Stimulated activated CD8-positive, alpha-beta memory T cell treated with anti-CD3 and anti-CD28 coated beads, Interleukin-2, amount 100 ng/mL, for 1 hour (primary cell): ENCODE measurements at regions not wholly inside any gene's neighbourhood (a gene's known extent, or its start where the extent isn't known, plus 50 kb on each side); places are given as distances from the start of the nearest gene placed in this dataset.
A peak's percentile ranks its signal among the peaks of the same experiment; 100 is the strongest.
"Not testable (repeated sequence)": the region's sequence is repeated elsewhere in the genome, so short reads cannot be mapped to it uniquely, and the experiment has no call there.

Experiments used
- DNase-seq, 2 donors: peaks; one replicate each; pipeline ENCODE4 v3.0.0-alpha.2; 2020; ENCODE audit warnings: low read depth in 2 of 2

DNA sequence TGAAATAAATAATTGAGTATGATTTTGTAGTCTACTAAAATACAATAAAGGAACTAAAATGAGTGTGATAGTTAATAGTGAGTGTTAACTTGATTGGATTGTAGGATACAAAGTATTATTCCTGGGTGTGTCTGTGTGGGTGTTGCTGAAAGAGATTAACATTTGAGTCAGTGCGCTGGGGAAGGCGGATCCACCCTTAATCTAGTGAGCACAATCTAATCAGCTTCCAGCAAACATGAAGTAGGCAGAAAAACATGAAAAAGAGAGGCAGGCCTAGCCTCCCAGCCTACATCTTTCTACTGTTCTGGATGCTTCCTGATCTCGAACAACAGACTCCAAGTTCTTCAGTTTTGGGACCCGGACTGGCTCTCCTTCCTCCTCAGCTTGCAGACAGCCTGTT lies 1716.6 kb downstream of the MRPL39 start:
- DNase-seq = no peak

DNA sequence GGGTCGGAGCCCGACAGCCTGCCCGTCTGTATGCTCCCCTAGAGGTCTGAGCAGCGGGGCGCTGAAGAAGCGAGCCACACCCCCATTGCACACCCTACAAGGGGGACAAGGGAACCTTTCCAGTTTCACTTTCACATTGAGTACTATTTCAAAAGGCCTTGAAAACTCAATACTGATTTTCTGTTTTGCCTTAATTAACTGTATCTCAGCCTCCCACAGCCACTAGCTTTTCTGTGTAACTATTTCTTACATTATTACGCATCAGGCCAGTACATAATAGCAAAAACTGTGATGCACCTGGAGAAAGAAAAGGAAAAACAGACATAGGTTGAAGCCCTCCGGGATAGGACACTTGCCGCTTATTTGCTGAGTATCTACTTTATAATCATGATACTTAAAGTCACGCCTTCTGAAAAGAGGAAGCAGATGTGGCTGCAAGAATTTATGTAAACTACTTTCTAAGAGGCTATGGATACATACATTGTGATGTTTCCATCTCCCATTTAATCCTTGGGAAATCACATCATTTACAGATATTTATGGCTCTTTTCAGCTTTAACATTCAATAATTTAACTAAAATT lies 1719.5 kb downstream of the MRPL39 start:
- peak; percentile 1 to 2 for DNase-seq

DNA sequence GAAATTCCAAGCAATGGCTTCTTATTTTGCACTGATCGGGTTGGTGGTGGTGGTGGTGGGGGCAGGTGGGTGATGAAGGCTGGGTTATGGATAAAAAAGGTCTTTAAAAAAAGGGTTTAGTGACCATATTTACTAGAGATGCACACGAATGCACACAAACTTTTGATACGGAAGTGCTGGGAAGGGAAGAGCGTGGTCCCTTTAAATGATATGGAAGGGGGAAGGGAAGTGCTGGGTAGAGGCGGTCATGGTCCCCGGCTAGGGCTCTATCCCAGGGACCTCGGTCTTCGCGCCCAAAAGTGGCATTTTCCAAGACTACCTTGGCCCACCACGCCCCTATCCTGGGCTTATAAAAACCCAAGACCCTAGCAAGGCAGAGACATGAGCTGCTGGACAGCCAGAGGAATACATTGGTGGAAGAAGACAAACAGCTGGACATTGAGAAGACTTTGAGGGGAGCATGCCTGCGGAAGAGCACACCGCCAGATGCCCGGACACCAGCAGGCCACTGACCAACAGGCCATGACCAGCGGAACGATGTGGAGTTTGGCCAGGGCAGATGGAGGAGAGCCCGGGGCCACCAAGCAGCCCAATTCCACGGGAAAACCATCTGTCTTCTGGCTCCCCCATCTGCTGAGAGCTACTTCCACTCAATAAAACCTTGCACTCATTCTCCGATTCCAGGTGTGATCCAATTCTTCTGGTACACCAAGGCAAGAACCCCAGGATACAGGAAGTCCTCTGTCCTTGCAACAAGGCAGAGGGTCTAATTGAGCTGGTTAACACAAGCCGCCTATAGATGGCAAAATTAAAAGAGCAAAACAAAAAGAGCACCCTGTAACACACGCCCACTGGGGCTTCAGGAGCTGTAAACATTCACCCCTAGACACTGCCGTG lies 1720.2 kb downstream of the MRPL39 start:
- DNase-seq = no peak

DNA sequence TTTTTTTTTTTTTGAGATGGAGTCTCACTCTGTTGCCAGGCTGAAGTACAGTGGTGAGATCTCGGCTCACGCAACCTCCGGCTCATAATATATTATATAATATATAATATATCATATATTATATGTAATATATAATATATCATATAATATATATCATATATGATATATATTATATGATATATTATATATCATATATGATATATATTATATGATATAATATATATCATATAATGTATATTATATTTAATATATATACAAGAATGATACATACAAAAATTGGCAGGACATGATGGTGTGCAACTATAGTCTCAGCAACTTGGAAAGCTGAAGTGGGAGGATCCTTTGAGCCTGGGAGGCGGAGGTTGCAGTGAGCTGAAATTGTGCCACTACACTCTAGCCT lies 1725.5 kb downstream of the MRPL39 start:
- no peak for DNase-seq

DNA sequence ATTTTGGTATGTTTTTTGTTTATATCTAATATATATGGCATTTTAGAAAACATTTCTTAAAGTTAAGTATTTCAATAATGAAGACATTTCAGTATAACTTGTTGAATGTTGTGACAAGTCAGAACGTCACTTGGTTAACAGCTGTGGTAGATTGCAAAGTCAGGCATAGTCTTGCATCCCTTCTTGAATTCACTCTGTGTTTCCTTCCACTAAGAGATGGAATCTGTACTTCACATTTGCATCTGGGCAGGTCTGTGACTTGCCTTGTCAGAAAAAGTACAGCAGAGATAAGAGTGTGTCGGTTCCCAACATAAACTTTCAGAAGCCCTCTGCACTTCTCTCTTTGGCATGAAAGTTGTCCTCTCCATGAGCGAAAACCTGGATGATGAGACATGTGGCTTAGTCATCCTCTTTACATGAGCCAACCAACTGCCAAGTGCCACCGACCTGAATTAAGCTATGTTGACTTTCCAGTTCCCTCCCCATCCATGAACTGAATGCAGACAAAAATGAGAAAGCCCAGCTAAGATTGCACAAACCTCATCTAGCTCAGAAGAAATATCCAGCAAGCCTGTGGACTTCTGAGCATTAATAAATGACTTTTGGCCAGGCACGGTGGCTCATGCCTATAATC lies 1730.2 kb downstream of the MRPL39 start:
- no peak for DNase-seq

DNA sequence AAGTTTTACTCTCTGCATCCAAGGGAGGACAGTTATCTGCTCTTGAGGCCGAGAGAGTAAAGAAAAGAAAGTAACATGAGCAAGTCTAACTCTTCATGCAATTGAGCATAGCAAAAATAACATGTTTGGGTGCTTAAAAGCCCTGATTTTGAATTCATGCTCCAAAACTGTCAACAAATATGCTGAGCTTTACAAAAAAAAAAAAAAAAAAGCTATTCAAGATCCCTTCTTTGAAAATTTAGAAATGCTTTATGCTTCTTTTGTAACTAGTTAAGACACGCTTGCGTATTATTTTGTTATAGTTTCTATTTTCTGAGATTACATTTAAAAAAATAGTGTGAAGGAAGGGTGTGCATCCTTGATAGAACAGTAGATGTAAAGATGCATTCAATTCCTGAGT lies 1733.0 kb downstream of the MRPL39 start:
- no peak for DNase-seq

DNA sequence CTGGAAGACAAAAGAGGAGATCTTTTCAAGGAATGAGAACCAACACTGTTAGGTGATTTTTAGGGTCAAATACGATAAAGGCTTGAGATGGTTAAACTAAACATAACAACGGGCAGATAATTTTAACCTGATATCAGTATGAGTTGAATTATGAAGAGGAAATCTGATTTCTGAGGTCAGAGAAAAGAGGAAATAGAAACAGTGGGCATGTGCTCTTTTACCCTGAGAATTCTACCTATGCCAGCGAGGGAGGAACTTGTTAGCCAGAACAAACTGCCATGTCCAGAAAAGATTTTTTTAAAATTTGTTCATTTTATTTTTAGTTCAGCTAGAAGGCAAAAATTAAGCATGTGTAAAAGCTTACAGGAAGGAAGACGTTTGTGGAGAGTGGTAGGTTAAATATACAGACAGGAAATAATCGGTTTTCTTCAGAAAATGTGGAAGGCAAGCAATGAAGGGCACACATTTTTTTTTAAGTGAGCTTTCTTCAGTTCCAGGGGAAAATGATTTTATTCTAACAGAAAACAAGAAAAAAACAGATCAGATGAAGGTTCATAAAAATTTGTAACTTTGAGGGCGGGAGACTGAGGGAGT lies 1745.3 kb downstream of the MRPL39 start:
- DNase-seq = no peak

- DNase-seq = no peak
Observed at GRCh38 chr21:23858878-23859277, 1748.4 kb downstream of the MRPL39 start.

- no peak for DNase-seq
Observed at GRCh38 chr21:23853796-23854379, 1753.4 kb downstream of the MRPL39 start.

DNA sequence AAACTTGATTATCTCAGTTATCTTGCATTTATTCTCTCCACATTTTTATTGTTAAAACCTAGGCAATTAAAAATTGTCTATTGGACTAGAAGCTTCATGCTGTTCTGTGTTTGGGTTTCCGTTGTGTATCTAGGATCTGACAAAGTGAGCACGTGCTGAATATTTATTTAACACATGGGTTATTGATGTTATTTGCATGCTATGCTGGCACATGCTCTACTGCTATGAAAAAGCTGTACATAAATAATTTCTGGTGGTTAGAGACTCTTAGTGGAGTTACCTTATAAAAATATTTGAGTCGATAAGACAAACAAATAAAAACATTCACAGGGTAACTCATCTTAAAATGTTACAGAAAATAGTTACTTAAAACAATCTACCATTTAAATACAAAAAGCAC lies 1769.7 kb downstream of the MRPL39 start:
- DNase-seq = no peak

DNA sequence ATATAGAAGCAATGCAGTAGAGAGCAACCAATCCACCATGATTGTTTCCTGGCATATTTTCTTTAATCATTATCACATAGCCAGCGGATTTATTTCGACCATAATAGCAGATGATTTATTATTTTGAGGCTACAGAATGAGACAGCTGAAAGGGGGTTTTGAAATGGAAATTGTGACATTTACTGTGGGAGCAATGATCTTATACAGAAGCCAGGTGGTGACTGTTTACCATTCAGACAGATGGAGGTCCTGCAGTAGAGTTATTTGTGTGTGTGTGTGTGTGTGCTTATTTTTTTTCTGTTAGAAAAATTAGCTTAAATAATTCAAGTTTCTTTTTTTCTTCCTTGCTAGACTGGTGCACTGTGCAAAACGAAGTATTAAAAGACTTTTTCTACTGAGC lies 1784.5 kb downstream of the MRPL39 start:
- no peak for DNase-seq

DNA sequence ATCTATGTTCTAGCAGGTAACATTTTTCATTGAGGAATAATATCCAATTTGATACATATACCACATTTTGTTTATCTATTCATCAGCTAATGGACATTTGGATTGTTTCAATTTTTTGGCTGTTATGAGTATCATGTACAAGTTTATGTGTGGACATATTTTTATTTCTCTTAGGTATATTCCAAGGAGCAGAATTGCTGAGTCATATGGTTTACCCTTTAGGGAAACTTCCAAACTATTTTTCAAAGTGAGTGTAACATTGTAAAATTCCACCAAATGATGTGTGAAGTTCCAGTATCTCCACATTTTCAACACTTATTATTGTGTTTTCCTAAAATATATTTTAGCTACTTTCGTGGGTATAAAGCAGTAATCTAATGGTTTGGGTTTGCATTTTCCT lies 1789.9 kb downstream of the MRPL39 start:
- DNase-seq = no peak

GRCh38 chr21:23812485-23812884 lies 1794.8 kb downstream of the MRPL39 start:
- DNase-seq = no peak

GRCh38 chr21:23811805-23812204 lies 1795.5 kb downstream of the MRPL39 start:
- no peak for DNase-seq

- DNase-seq = no peak
Observed at GRCh38 chr21:23809573-23809972, 1797.7 kb downstream of the MRPL39 start.

DNA sequence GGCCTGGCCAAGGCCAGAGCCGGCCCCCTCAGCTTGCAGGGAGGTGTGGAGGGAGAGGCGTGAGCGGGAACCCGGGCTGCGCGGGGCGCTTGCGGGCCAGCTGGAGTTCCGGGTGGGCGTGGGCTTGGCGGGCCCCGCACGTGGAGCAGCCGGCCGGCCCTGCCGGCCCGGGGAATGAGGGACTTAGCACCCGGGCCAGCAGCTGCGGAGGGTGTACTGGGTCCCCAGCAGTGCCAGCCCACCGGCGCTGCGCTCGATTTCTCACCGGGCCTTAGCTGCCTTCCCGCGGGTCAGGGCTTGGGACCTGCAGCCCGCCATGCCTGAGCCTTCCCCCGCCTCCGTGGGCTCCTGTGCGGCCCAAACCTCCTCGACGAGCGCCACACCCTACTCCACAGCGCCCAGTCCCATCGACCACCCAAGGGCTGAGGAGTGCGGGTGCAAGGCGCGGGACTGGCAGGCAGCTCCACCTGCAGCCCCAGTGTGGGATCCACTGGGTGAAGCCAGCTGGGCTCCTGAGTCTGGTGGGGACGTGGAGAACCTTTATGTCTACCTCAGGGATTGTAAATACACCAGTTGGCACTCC lies 1800.2 kb downstream of the MRPL39 start:
- DNase-seq = not testable (repeated sequence)

DNA sequence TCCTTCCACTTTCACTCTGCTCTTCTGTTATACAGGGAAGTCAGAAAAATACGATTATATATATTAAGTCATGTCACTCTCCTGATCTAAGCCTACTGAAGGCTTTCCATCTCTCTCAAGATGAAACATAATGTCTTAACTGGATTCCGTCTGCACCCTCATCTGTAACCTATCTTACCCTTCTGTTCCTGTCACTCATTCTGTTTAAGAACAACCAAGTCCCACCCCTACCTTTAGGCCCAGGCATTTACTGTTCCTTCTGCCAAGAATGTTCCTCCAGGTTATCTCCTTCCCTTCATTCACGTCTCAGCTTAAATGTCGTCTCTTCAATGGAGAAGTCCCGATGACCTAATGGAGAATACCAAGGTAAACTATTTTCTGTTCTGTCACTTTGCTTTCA lies 1802.4 kb downstream of the MRPL39 start:
- no peak for DNase-seq

DNA sequence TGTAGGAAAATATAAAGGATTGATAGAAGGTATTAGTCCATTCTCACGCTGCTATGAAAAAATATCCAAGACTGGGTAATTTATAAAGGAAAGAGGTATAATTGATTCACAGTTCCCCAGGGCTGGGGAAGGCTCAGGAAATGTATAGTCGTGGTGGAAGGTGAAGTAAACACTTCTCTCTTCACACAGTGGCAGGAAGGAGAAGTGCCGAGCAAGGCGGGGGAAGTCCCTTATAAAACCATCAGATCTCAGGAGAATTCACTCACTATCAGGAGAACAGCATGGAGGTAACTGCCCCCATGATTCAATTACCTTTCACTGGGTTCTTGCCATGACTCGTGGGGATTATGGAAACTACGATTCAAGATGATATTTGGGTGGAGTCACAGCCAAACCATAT lies 1806.0 kb downstream of the MRPL39 start:
- DNase-seq = no peak

DNA sequence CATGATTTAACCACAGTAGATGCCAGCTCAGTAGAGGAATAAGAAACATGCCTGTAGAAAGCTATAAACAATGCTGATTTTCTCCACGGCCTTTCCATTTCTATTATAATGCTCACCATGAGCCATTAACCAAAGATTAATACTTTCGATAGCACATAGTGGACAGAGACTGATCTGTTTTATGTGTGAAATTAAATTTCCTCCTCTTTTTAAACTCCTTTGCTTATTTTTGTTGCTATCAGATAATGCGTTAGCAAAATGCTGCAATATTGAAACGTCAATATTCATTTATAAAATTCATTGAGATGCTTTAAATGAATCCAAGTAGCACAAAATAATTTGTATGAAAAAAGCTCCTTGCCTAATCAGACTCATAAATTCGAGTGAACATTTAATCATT lies 1807.9 kb downstream of the MRPL39 start:
- DNase-seq = no peak

GRCh38 chr21:23792300-23792699 lies 1815.0 kb downstream of the MRPL39 start:
- no peak for DNase-seq

DNA sequence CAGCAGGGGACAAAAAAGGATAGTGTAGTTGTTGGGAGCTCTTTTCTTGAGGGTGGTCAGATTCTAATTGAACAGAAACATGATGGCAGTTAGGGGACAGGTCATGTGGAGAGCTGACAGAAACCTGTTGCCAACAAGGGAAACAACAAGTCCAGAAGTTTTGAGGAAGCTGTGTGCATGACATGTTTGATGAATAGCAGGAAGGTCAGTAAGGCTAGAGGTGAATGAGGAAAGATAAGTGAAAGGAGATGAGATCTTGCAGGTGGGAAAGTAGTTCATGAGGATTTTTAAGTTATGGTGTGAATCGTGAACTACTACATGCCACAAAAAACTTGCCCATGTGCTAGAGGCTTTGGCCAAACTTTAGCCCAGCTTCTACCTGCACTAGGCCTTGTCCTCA lies 1817.4 kb downstream of the MRPL39 start:
- DNase-seq = no peak

DNA sequence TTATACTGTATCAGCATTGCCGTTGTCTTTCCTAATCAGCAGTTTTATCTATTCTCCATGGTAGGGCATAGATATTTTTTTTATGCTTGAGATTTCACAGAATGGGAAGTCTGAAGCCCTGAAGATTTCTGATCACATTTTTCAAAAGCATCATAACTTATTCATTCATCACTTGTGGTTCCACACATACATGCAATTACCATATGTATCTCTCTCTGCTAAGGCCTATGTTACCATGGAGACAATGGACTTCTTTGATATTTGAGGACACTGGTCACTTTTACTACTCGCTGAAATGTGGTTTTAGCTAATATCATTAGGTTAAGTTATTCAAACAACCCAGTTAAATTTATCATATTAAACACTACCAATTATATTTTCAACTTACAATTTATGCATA lies 1827.0 kb downstream of the MRPL39 start:
- no peak for DNase-seq
